Keratinocyte (primary cell): ENCODE measurements at regions not wholly inside any gene's neighbourhood (a gene's known extent, or its start where the extent isn't known, plus 50 kb on each side); places are given as distances from the start of the nearest gene placed in this dataset.

ENCODE experiments used
- CTCF ChIP-seq, 3 experiments: IDR thresholded peaks in 1 of 3; conservative IDR thresholded peaks in 1 of 3; optimal IDR thresholded peaks in 1 of 3; 2 replicates in 2 of 3; 3 replicates in 1 of 3; pipeline versions ENCODE3 to v1.5.1; 2011; ENCODE audit warnings: low read length in 3 of 3, mild to moderate bottlenecking in 3 of 3, moderate library complexity in 2 of 3, control low read depth in 1 of 3, inconsistent platforms in 1 of 3; ENCODE audit not compliant: insufficient read depth in 2 of 3; ENCODE audit errors: extremely low read depth in 1 of 3
- EZH2 ChIP-seq: IDR thresholded peaks from one replicate; pipeline ENCODE4 v1.6.1; 2012; ENCODE audit warnings: inconsistent platforms, mild to moderate bottlenecking, low read length, moderate library complexity

- no peak for TF ChIP-seq CTCF (optimal IDR thresholded peaks at IDR 0.05 in 1 of 3, IDR thresholded peaks at IDR 0.05 in 1 of 3, conservative IDR thresholded peaks at IDR 0.05 in 1 of 3; ENCODE audit: extremely low read depth in 1 of 3, insufficient read depth in 2 of 3, low read length in 3 of 3)
- TF ChIP-seq EZH2 = no peak
These were observed 245.5 kb downstream of the BCL11B start for GRCh38 chr14:99026471-99026870.
